SU-DHL-6 (cell line): ENCODE measurements at regions not wholly inside any gene's neighbourhood (a gene's known extent, or its start where the extent isn't known, plus 50 kb on each side); places are given as distances from the start of the nearest gene placed in this dataset.

Experiments
- H2AFZ ChIP-seq: fragments of 200-600 bp; sonication (generic); 2 replicates; pipeline ENCODE4 v1.6.1; 2014; ENCODE audit warnings: low read depth, mild to moderate bottlenecking, moderate library complexity, mixed read lengths, antibody characterized with exemption, low read length; ENCODE audit not compliant: severe bottlenecking
- H3F3A ChIP-seq: fragments of 200-600 bp; shearing (Covaris generic); 2 replicates; pipeline ENCODE4 v1.6.0; 2016; ENCODE audit warnings: antibody characterized with exemption, mild to moderate bottlenecking; ENCODE audit not compliant: insufficient read depth
- H3K27ac ChIP-seq: fragments of 200-600 bp; sonication (generic); 2 replicates; pipeline ENCODE4 v1.5.1; 2016; ENCODE audit warnings: low read depth, mild to moderate bottlenecking, low read length, moderate library complexity, mixed read lengths
- H3K27me3 ChIP-seq: fragments of 200-600 bp; sonication (generic), shearing (Covaris generic); 2 replicates; pipeline ENCODE4 v1.6.0; 2014; ENCODE audit warnings: mild to moderate bottlenecking, low read length
- H3K36me3 ChIP-seq: fragments of 200-600 bp; sonication (generic); 2 replicates; pipeline ENCODE4 v1.6.1; 2014; ENCODE audit warnings: mild to moderate bottlenecking, low read length, mixed read lengths
- H3K4me2 ChIP-seq: fragments of 300-600, 200-600 bp; shearing (Covaris generic), sonication (generic); 2 replicates; pipeline ENCODE4 v1.6.0; 2014; ENCODE audit warnings: low read length, low read depth, mild to moderate bottlenecking; ENCODE audit not compliant: poor library complexity, severe bottlenecking
- H3K4me3 ChIP-seq: fragments of 200-600 bp; sonication (generic); 2 replicates; pipeline ENCODE4 v1.5.1; 2014; ENCODE audit warnings: antibody characterized with exemption, low read length, mild to moderate bottlenecking, mixed read lengths; ENCODE audit not compliant: insufficient read depth, poor library complexity, severe bottlenecking
- H3K79me2 ChIP-seq: fragments of 200-600 bp; sonication (generic); 2 replicates; pipeline ENCODE4 v1.6.1; 2014; ENCODE audit warnings: mild to moderate bottlenecking, low read length, moderate library complexity; ENCODE audit not compliant: insufficient read depth
- H3K9ac ChIP-seq: fragments of 200-600 bp; sonication (generic); 2 replicates; pipeline ENCODE4 v1.7.0; 2014; ENCODE audit warnings: mild to moderate bottlenecking, low read length
- H3K9me2 ChIP-seq: fragments of 200-600 bp; sonication (generic); replicated peaks from 2 replicates; pipeline ENCODE4 v1.6.1; 2014; ENCODE audit warnings: low read length; ENCODE audit not compliant: insufficient read depth
- H3K9me3 ChIP-seq: fragments of 200-600 bp; sonication (generic); 2 replicates; pipeline ENCODE4 v1.6.1; 2014; ENCODE audit warnings: low read length, mixed read lengths; ENCODE audit not compliant: insufficient read depth
- H4K20me1 ChIP-seq: fragments of 200-600 bp; sonication (generic); 2 replicates; pipeline ENCODE4 v1.6.1; 2014; ENCODE audit warnings: low read depth, mild to moderate bottlenecking, antibody characterized with exemption, low read length, moderate library complexity, mixed read lengths
- CTCF ChIP-seq: fragments of 200-600 bp; sonication (generic); IDR thresholded peaks from one replicate; pipeline ENCODE4 v1.5.1; 2017; ENCODE audit warnings: antibody characterized with exemption, mild to moderate bottlenecking, low read length, moderate library complexity; ENCODE audit not compliant: insufficient read depth, poor library complexity, severe bottlenecking
- EZH2phosphoT487 ChIP-seq: fragments of 200-600 bp; sonication (generic), shearing (Covaris generic); conservative IDR thresholded peaks from 2 replicates; pipeline ENCODE4 v1.6.1; 2018; ENCODE audit warnings: mild to moderate bottlenecking, antibody characterized with exemption, low read length, moderate library complexity, mixed read lengths

- Histone ChIP-seq H3K9me3 (no peaks in the 10 kb centered on the region), H3F3A (no peaks in the 10 kb centered on the region), H3K27ac (no peak overlapping the region), H4K20me1 (no peaks in the 10 kb centered on the region), H3K27me3 (no peaks in the 10 kb centered on the region), H3K9ac (no peak overlapping the region), H3K36me3 (no peaks in the 10 kb centered on the region), H2AFZ (no peak overlapping the region), H3K9me2 (no peaks in the 10 kb centered on the region), H3K79me2 (no peaks in the 10 kb centered on the region), H3K4me2 (no peak overlapping the region), H3K4me3 (no peak overlapping the region)
- no peak for TF ChIP-seq CTCF
- TF ChIP-seq EZH2phosphoT487: no peak
Observed at GRCh38 chr5:14028938-14029584, 84.6 kb upstream of the DNAH5 start.

DNA sequence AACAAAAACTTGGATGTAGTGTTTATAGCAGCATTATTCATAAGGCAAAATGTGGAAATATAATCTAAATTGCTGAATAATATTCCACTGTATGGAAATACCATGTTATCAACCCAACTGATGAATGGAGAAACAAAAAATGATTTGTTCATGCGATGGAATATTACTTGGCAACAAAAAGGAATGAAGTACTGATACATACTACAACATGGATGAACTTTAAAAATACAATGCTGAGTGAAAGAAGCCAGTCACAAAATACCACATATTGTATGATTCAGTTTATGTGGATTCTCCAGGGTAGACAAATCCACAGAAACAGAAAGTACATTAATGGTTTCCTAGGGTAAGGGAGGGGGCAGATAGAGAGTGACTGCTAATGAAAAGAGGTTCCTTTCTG, 83.7 kb upstream of the DNAH5 start:
- Histone ChIP-seq H3K9ac (no peak overlapping the region), H3K9me3 (no peaks in the 10 kb centered on the region), H3K79me2 (no peaks in the 10 kb centered on the region), H4K20me1 (no peaks in the 10 kb centered on the region), H3K27ac (no peak overlapping the region), H3F3A (no peaks in the 10 kb centered on the region), H2AFZ (no peak overlapping the region), H3K36me3 (no peaks in the 10 kb centered on the region), H3K4me3 (no peak overlapping the region), H3K9me2 (no peaks in the 10 kb centered on the region), H3K27me3 (no peaks in the 10 kb centered on the region), H3K4me2 (no peak overlapping the region)
- no peak for TF ChIP-seq CTCF
- no peak for TF ChIP-seq EZH2phosphoT487

DNA sequence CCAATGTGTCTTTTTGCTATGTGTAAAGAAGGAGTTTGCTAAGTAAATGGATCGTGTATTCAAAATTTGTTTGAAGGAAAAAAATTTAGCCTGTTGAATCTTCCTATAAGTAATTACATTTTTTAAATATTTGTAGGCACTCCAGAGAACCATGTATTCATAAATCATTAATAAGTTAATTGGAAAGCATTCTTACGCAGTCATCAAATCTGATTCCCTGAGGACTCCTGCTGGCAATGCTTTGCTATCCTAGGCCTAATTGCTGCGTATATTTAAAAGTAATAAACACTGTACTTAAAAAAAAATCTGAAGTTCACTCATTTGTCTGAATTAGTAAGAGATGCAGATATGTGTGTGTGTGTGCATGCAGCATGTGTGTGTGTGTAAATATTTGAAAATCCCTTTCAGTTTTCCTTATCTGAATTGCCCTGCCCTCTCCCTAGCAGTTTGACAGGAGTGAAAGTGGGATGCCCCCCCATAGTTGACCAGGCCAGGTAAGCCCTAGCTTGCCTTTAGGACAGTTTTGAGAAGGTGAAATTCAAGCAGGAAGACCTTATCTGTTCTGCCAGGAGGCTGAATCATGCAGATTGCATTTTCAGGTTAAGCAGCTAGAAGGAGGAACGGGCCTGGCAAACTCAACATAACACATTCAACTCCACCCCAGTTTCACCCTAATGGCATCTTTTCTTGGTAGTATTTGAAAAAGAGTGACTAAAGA, 81.2 kb upstream of the DNAH5 start:
- Histone ChIP-seq H3K27ac (no peak overlapping the region), H3K4me2 (no peak overlapping the region), H2AFZ (no peak overlapping the region), H3K27me3 (no peaks in the 10 kb centered on the region), H3K9ac (no peak overlapping the region), H3F3A (no peaks in the 10 kb centered on the region), H4K20me1 (no peaks in the 10 kb centered on the region), H3K79me2 (no peaks in the 10 kb centered on the region), H3K9me3 (no peaks in the 10 kb centered on the region), H3K4me3 (no peak overlapping the region), H3K9me2 (no peaks in the 10 kb centered on the region), H3K36me3 (no peaks in the 10 kb centered on the region)
- TF ChIP-seq EZH2phosphoT487 (no peak), CTCF (no peak)
